Neural cell (in vitro differentiated cells): ENCODE measurements at regions not wholly inside any gene's neighbourhood (a gene's known extent, or its start where the extent isn't known, plus 50 kb on each side); places are given as distances from the start of the nearest gene placed in this dataset.

ENCODE experiments used
- H2AFZ ChIP-seq: fragments of 200-600, 300-800 bp; sonication (generic), shearing (Covaris generic); 2 replicates; pipeline ENCODE4 v1.6.0; 2014; ENCODE audit warnings: low read depth, mild to moderate bottlenecking, antibody characterized with exemption, low read length, moderate library complexity
- H3F3A ChIP-seq: fragments of 200-600 bp; shearing (Covaris generic); 2 replicates; pipeline ENCODE4 v1.6.1; 2016; ENCODE audit warnings: mild to moderate bottlenecking, moderate library complexity, mixed read lengths, antibody characterized with exemption, low read length; ENCODE audit not compliant: insufficient read depth, poor library complexity, severe bottlenecking
- H3K27ac ChIP-seq: fragments of 200-600, 300-800 bp; sonication (generic), shearing (Covaris generic); 2 replicates; pipeline ENCODE4 v1.5.1; 2014; ENCODE audit warnings: mild to moderate bottlenecking, low read length, moderate library complexity
- H3K27me3 ChIP-seq: fragments of 300-800, 200-600 bp; sonication (generic), shearing (Covaris generic); 2 replicates; pipeline ENCODE4 v1.6.0; 2014; ENCODE audit warnings: mild to moderate bottlenecking, low read depth, low read length, moderate library complexity; ENCODE audit not compliant: insufficient read depth
- H3K36me3 ChIP-seq: fragments of 300-800, 200-600 bp; sonication (generic), shearing (Covaris generic); 2 replicates; pipeline ENCODE4 v1.5.1; 2014; ENCODE audit warnings: mild to moderate bottlenecking, antibody characterized with exemption, low read length, moderate library complexity; ENCODE audit not compliant: insufficient read depth
- H3K4me2 ChIP-seq: fragments of 300-800, 200-600 bp; sonication (generic), shearing (Covaris generic); 2 replicates; pipeline ENCODE4 v1.6.0; 2014; ENCODE audit warnings: mild to moderate bottlenecking, low read length
- H3K4me3 ChIP-seq: fragments of 300-800, 200-600 bp; sonication (generic), shearing (Covaris generic); 2 replicates; pipeline ENCODE4 v1.5.1; 2014; ENCODE audit warnings: mild to moderate bottlenecking, low read length, moderate library complexity
- H3K79me2 ChIP-seq: fragments of 200-600 bp; shearing (Covaris generic); replicated peaks from 2 replicates; pipeline ENCODE4 v1.6.0; 2014; ENCODE audit warnings: mild to moderate bottlenecking, low read length, moderate library complexity; ENCODE audit not compliant: insufficient read depth
- H3K9ac ChIP-seq: fragments of 300-800, 200-600 bp; sonication (generic), shearing (Covaris generic); 2 replicates; pipeline ENCODE4 v1.6.1; 2016; ENCODE audit warnings: mild to moderate bottlenecking, low read length, mixed read lengths
- H3K9me2 ChIP-seq: fragments of 200-600 bp; shearing (Covaris generic); 2 replicates; pipeline ENCODE4 v1.6.1; 2016; ENCODE audit warnings: mild to moderate bottlenecking, low read length, mixed read lengths; ENCODE audit not compliant: insufficient read depth
- H3K9me3 ChIP-seq: fragments of 200-600, 300-800 bp; sonication (generic), shearing (Covaris generic); 2 replicates; pipeline ENCODE4 v1.6.1; 2016; ENCODE audit warnings: mild to moderate bottlenecking, mixed run types, low read length, moderate library complexity, mixed read lengths
- H4K20me1 ChIP-seq: fragments of 200-600 bp; shearing (Covaris generic); 2 replicates; pipeline ENCODE4 v1.6.1; 2016; ENCODE audit warnings: mild to moderate bottlenecking, mixed run types; ENCODE audit not compliant: insufficient read depth
- EP300 ChIP-seq: fragments of 450-650 bp; conservative IDR thresholded peaks from 2 replicates; pipeline ENCODE4 v1.6.1; 2014; ENCODE audit warnings: antibody characterized with exemption, mild to moderate bottlenecking, moderate library complexity; ENCODE audit not compliant: poor library complexity, severe bottlenecking
- EZH2 ChIP-seq: fragments of 200-600, 300-800 bp; shearing (Covaris generic), sonication (generic); IDR thresholded peaks from 2 replicates; pipeline ENCODE4 v1.6.1; 2014; ENCODE audit warnings: antibody characterized with exemption, low read length, borderline replicate concordance, mild to moderate bottlenecking; ENCODE audit not compliant: insufficient read depth, poor library complexity, severe bottlenecking
- MXI1 ChIP-seq: fragments of 450-650 bp; conservative IDR thresholded peaks from 2 replicates; pipeline ENCODE4 v1.6.1; 2014; ENCODE audit warnings: antibody characterized with exemption, mild to moderate bottlenecking; ENCODE audit not compliant: poor library complexity, severe bottlenecking
- POLR2AphosphoS5 ChIP-seq: IDR thresholded peaks from 2 replicates; pipeline ENCODE4 v1.6.1; 2012
- RAD21 ChIP-seq: fragments of 450-650 bp; conservative IDR thresholded peaks from 2 replicates; pipeline ENCODE4 v1.6.1; 2014; ENCODE audit warnings: antibody characterized with exemption, mild to moderate bottlenecking, moderate library complexity
- REST ChIP-seq: IDR thresholded peaks from 2 replicates; pipeline ENCODE4 v1.6.1; 2012; ENCODE audit warnings: borderline replicate concordance
- SMC3 ChIP-seq: fragments of 450-650 bp; conservative IDR thresholded peaks from 2 replicates; pipeline ENCODE4 v1.6.1; 2014; ENCODE audit warnings: antibody characterized with exemption, mild to moderate bottlenecking, moderate library complexity; ENCODE audit not compliant: poor library complexity
- TAF1 ChIP-seq: IDR thresholded peaks from 2 replicates; pipeline ENCODE4 v1.6.1; 2012; ENCODE audit warnings: low read depth
- TF ChIP-seq, protein P1 (sequence below): fragments of 450-650 bp; IDR thresholded peaks from 2 replicates; pipeline ENCODE4 v1.5.1; 2014; ENCODE audit warnings: antibody characterized with exemption, mild to moderate bottlenecking, moderate library complexity; ENCODE audit not compliant: poor library complexity, severe bottlenecking

DNA sequence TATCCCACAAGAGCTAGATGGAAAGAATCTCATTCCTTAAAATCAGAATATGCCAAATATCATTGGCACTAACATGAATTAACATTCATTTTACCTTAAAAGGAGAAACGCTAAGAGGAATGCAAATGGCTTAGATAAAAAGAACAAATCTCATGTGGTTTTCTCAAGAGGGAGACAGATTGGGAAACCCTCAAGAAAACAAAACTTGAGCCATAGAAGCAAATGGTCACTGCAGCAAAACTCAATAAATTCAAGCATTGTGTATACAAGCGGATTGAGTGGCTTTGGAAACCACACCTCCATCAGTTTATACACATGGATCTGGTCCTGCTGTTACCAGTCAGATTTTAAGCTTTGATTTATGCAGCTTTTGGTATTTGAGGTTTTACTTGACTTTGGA, 1331.8 kb upstream of the ZEB2 start:
- Histone ChIP-seq H3K27ac (no peak overlapping the region), H3K36me3 (no peaks in the 10 kb centered on the region)

DNA sequence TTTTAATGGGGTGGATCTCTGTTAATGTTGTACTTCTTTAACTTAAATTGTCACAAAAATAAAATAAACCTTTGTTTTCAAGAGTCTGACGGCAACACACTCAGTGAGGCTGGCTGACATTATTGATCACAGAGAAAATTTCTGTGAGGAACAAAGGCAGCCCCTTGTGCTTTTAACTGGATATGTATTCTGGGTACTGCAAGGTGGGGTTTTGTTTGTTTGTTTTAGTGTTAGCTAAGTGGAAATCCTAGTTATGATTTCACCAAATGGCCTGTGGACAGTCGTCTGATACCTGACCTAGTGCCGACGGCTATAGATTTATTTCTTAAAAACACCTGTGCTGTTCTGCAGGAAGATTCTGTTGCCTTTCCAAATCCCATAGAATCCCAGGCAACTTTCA, 1329.5 kb upstream of the ZEB2 start:
- no peaks in the 10 kb centered on the region for H3K9me2 ChIP-seq
- H3K4me3 ChIP-seq: no peak overlapping the region
- H2AFZ ChIP-seq: no peak overlapping the region
- TF ChIP-seq MXI1 (no peak), EZH2 (no peak), TAF1 (no peak), EP300 (no peak)
- TF ChIP-seq, protein P1, sequence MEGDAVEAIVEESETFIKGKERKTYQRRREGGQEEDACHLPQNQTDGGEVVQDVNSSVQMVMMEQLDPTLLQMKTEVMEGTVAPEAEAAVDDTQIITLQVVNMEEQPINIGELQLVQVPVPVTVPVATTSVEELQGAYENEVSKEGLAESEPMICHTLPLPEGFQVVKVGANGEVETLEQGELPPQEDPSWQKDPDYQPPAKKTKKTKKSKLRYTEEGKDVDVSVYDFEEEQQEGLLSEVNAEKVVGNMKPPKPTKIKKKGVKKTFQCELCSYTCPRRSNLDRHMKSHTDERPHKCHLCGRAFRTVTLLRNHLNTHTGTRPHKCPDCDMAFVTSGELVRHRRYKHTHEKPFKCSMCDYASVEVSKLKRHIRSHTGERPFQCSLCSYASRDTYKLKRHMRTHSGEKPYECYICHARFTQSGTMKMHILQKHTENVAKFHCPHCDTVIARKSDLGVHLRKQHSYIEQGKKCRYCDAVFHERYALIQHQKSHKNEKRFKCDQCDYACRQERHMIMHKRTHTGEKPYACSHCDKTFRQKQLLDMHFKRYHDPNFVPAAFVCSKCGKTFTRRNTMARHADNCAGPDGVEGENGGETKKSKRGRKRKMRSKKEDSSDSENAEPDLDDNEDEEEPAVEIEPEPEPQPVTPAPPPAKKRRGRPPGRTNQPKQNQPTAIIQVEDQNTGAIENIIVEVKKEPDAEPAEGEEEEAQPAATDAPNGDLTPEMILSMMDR: no peak
- no peaks in the 10 kb centered on the region for H3K27me3 ChIP-seq
- H3K4me2 ChIP-seq: no peak overlapping the region
- H3K36me3 ChIP-seq: no peaks in the 10 kb centered on the region
- no peaks in the 10 kb centered on the region for H3K79me2 ChIP-seq
- H4K20me1 ChIP-seq: no peaks in the 10 kb centered on the region
- no peak overlapping the region for H3K9ac ChIP-seq
- no peaks in the 10 kb centered on the region for H3K9me3 ChIP-seq
- H3F3A ChIP-seq: no peaks in the 10 kb centered on the region
- H3K27ac ChIP-seq: no peak overlapping the region

More for the DNA sequence above, 1331.8 kb upstream of the ZEB2 start:
- Histone ChIP-seq H3K27me3 (no peaks in the 10 kb centered on the region), H3K4me3 (no peak overlapping the region), H3K9me2 (no peaks in the 10 kb centered on the region), H4K20me1 (no peaks in the 10 kb centered on the region), H2AFZ (no peak overlapping the region), H3K9me3 (no peaks in the 10 kb centered on the region), H3K4me2 (no peak overlapping the region), H3K9ac (no peak overlapping the region), H3K79me2 (no peaks in the 10 kb centered on the region), H3F3A (no peaks in the 10 kb centered on the region)
- no peak for TF ChIP-seq TAF1
- no peak for TF ChIP-seq EP300
- TF ChIP-seq RAD21: no peak
- no peak for TF ChIP-seq REST
- no peak for TF ChIP-seq POLR2AphosphoS5
- TF ChIP-seq SMC3: no peak
- TF ChIP-seq, protein P1: no peak
- TF ChIP-seq EZH2: no peak
- TF ChIP-seq MXI1: no peak
